ENCODE measurements at regions not wholly inside any gene's neighbourhood (a gene's known extent, or its start where the extent isn't known, plus 50 kb on each side); places are given as distances from the start of the nearest gene placed in this dataset.

- ChIA-PET CTCF (interaction anchor here (1.1 to 2.5 kb wide), 5 partner anchors 20 to 226 kb away, joined by 3 to 12 read pairs (median 5); no protein-coding TSS in a partner anchor), POLR2A (no interaction called here)
- no peak for TF ChIP-seq FOXM1 (IDR thresholded peaks at IDR 0.05; ENCODE audit: borderline replicate concordance)
- TF ChIP-seq CTBP1 (IDR thresholded peaks at IDR 0.05; ENCODE audit: borderline replicate concordance) = no peak
- TF ChIP-seq ARNT (IDR thresholded peaks at IDR 0.05) = no peak
- no peak for TF ChIP-seq SP1 (IDR thresholded peaks at IDR 0.05)
- TF ChIP-seq BHLHE40 (IDR thresholded peaks at IDR 0.05; ENCODE audit: borderline replicate concordance) = no peak
- peak; percentile 56 for DNase-seq (ENCODE audit: extremely low spot score)
Observed at GRCh38 chr14:100419856-100420255, 96.7 kb downstream of the SLC25A47 start.

GRCh38 chr14:100421756-100422470 is 98.8 kb downstream of the SLC25A47 start:
- TF ChIP-seq ZNF384 (IDR thresholded peaks at IDR 0.05) (no peak), TARDBP (IDR thresholded peaks at IDR 0.05) (no peak), HDGF (IDR thresholded peaks at IDR 0.05; ENCODE audit: borderline replicate concordance) (no peak), L3MBTL2 (conservative IDR thresholded peaks at IDR 0.05) (no peak), ARNT (IDR thresholded peaks at IDR 0.05) (no peak), PKNOX1 (IDR thresholded peaks at IDR 0.05) (no peak), LEF1 (IDR thresholded peaks at IDR 0.05; ENCODE audit: borderline replicate concordance) (no peak), CTBP1 (IDR thresholded peaks at IDR 0.05; ENCODE audit: borderline replicate concordance) (no peak), BHLHE40 (IDR thresholded peaks at IDR 0.05; ENCODE audit: borderline replicate concordance) (no peak), FOXM1 (IDR thresholded peaks at IDR 0.05; ENCODE audit: borderline replicate concordance) (no peak), NFRKB (IDR thresholded peaks at IDR 0.05) (no peak), SP1 (IDR thresholded peaks at IDR 0.05) (no peak), ELF4 (IDR thresholded peaks at IDR 0.05) (no peak), FOXK2 (IDR thresholded peaks at IDR 0.05) (no peak), SUZ12 (IDR thresholded peaks at IDR 0.05) (no peak), FOXA1 (IDR thresholded peaks at IDR 0.05) (no peak)
- no peak for DNase-seq (ENCODE audit: extremely low spot score)
- ChIA-PET CTCF (interaction anchor here (0.6 to 2.5 kb wide), 6 partner anchors 18 to 1513 kb away, joined by 3 to 12 read pairs (median 6); no protein-coding TSS in a partner anchor), POLR2A (interaction anchor here (1.1 kb wide), 1 partner anchor 55 kb away, joined by 3 read pairs; no protein-coding TSS in a partner anchor)

- TF ChIP-seq NFRKB (IDR thresholded peaks at IDR 0.05) (no peak), ELF4 (IDR thresholded peaks at IDR 0.05) (no peak), CTBP1 (IDR thresholded peaks at IDR 0.05; ENCODE audit: borderline replicate concordance) (no peak), FOXK2 (IDR thresholded peaks at IDR 0.05) (no peak), PKNOX1 (IDR thresholded peaks at IDR 0.05) (no peak), SUZ12 (IDR thresholded peaks at IDR 0.05) (no peak), ARNT (IDR thresholded peaks at IDR 0.05) (no peak), FOXA1 (IDR thresholded peaks at IDR 0.05) (no peak), LEF1 (IDR thresholded peaks at IDR 0.05; ENCODE audit: borderline replicate concordance) (no peak), HDGF (IDR thresholded peaks at IDR 0.05; ENCODE audit: borderline replicate concordance) (no peak), BHLHE40 (IDR thresholded peaks at IDR 0.05; ENCODE audit: borderline replicate concordance) (no peak), L3MBTL2 (conservative IDR thresholded peaks at IDR 0.05) (no peak), FOXM1 (IDR thresholded peaks at IDR 0.05; ENCODE audit: borderline replicate concordance) (no peak), TARDBP (IDR thresholded peaks at IDR 0.05) (no peak)
- DNase-seq (ENCODE audit: extremely low spot score) = no peak
- ChIA-PET POLR2A (interaction anchor here (0.7 kb wide), 1 partner anchor 12 kb away, joined by 3 read pairs; no protein-coding TSS in a partner anchor), CTCF (interaction anchor here (1.0 to 2.5 kb wide), 3 partner anchors 17 to 230 kb away, joined by 3 to 12 read pairs (median 5); no protein-coding TSS in a partner anchor)
Observed at GRCh38 chr14:100422556-100423316, 99.6 kb downstream of the SLC25A47 start.

GRCh38 chr14:100423317-100424010 is 100.3 kb downstream of the SLC25A47 start:
- POLR2A ChIA-PET = no interaction called here
- no peak for TF ChIP-seq CTBP1 (IDR thresholded peaks at IDR 0.05; ENCODE audit: borderline replicate concordance)
- DNase-seq (ENCODE audit: extremely low spot score) = no peak
- CTCF ChIA-PET = interaction anchor here (1.0 kb wide), 1 partner anchor 16 kb away, joined by 5 read pairs; no protein-coding TSS in a partner anchor

- ChIA-PET CTCF (no interaction called here), POLR2A (interaction anchor here (1.2 kb wide), 1 partner anchor 52 kb away, joined by 3 read pairs; no protein-coding TSS in a partner anchor)
- no peak for DNase-seq (ENCODE audit: extremely low spot score)
- TF ChIP-seq L3MBTL2 (conservative IDR thresholded peaks at IDR 0.05) = no peak
- peak; percentile 67 for TF ChIP-seq PKNOX1 (IDR thresholded peaks at IDR 0.05)
Observed at GRCh38 chr14:100424504-100425428, 101.6 kb downstream of the SLC25A47 start.

Data from HEK293T (cell line).